HG02678 (cell line): ENCODE measurements at regions not wholly inside any gene's neighbourhood (a gene's known extent, or its start where the extent isn't known, plus 50 kb on each side); places are given as distances from the start of the nearest gene placed in this dataset.
"Not testable (repeated sequence)": the region's sequence is repeated elsewhere in the genome, so short reads cannot be mapped to it uniquely, and the experiment has no call there.

ENCODE experiments used
- ATAC-seq: cut with Tn5 transposase; IDR thresholded peaks from one replicate; pipeline ENCODE4 v1.9.1; 2021; ENCODE audit warnings: mild to moderate bottlenecking, moderate library complexity; ENCODE audit not compliant: unreplicated experiment

GRCh38 chr5:40453689-40454088, 226.0 kb upstream of the PTGER4 start:
- no peak for ATAC-seq

DNA sequence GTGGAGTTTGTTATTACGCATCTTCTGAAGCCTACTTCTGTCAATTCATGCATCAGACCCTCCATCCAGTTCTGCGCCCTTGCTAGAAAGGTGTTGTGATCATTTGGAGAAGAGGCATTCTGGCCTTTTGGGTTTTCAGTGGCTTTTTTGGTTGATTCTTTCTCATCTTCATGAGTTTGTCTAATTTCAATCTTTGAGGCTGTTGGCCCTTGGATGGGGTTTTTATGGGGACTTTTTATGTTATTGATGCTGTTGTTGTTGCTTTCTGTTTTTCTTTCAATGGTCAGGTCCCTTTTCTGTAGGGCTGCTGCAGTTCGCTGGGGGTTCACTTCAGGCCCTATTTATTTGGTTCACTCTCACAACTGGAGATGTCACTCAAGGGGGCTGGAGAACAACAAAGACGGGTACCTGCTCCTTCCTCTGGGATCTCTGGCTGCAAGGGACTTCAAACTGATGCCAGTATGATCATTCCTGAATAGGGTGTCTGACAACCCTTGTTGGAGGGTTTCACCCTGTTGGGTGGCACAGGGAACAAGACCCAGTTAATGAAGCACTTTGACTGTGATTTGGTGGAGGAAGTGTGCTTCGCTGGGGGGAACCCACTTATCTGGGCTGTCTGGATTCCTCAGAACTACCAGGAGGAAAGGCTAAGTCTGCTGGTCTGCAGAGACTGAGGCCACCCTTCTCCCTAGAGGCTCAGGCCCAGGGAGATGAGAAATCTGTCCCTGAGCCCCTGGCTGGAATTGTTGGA, 226.7 kb upstream of the PTGER4 start:
- no peak for ATAC-seq

- no peak for ATAC-seq
These were observed 232.3 kb upstream of the PTGER4 start for GRCh38 chr5:40447438-40447837.

DNA sequence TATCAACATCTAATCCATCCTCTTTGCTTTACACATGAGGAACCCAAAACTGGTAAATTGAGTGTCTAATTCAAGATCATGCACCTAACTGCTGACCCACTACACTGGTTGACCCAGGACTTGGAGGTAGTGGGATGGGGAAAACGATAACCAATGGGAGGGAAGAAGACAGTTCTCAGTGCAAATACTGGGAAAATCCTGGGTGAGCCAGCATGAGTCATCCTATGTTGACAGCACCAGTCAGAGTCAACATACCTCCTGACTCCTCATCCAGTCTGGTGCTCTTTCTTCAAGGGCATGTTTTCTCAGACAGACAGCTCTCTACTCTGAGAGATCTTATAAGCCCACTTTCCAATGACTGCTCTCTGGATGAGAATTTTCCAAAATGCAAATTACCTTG, 232.8 kb upstream of the PTGER4 start:
- no peak for ATAC-seq

DNA sequence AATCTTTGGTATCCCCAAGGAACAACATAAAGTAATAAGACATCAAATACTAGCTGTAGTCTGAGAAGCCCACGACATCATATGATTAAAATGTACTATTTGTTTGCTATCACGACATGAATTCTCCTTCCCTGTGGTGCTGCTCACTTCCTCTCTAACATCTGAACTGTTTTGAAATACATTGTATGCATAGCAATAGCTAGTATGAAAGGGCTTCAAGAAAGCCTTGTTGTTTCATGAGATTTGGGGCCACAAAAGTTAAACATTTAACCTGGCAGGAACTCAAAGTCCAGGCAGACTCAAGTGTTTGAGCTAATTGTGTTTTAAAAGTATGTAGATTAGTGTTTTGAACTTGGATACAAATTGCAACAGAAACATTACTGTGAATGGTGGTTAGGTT, 237.4 kb upstream of the PTGER4 start:
- peak; percentile 49 for ATAC-seq

- ATAC-seq: no peak
These were observed 238.0 kb upstream of the PTGER4 start for GRCh38 chr5:40441733-40442132.

GRCh38 chr5:40440746-40441145, 239.0 kb upstream of the PTGER4 start:
- no peak for ATAC-seq

- not testable (repeated sequence) for ATAC-seq
These were observed 240.6 kb upstream of the PTGER4 start for GRCh38 chr5:40439103-40439502.

- ATAC-seq: not testable (repeated sequence)
These were observed 241.1 kb upstream of the PTGER4 start for GRCh38 chr5:40438646-40439045.

DNA sequence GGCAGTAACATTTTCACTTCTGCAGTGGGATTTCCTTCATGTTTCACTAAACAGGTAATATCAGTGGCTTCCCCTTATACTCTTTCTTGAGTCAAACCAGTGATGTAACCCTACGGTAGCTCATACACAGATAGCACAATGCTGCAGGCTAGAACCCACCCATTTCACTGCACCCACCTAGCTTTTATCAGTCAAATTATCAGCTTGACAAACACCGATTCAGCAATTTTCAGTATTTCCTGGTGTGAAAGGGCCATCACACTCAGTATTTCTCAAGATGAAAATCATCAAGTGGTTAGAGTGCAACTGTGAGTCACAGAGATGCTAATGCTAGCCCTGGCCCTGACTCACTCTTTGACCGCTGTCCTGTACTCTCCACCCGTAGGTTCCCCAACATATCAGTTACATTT, 242.3 kb upstream of the PTGER4 start:
- ATAC-seq: peak; percentile 39

DNA sequence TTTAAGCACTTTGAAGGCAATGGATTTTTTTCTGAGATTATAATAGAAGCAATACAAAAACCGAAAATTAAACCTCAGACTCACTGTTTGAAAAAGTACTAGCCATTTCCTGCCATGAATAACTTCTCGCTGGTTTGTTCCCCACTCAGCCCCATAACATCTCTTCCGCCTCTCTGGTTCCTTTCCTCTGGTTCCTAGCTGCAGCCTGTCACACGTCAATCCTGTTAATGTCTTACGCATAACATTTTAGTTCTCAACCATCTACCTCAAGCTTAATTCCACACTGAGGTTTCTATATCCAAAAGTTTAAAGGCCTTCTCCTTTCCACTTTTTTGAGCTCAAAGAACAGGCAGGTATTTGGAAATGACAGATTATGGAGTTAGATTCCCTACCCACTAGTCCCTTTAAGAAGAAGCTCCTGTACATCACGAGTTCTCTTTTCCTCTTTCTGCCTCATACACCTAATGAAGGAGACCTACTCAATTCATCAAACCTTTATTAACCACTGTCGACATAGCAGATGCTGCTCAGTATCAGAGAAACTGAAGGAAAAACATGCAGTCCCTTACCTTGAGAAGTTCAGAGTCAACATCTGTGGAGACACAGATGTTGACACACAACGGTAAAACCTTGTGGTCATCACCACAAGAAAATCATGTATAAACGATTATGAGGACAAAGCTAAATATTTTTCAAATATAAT, 243.0 kb upstream of the PTGER4 start:
- ATAC-seq: peak; percentile 75

GRCh38 chr5:40435706-40436105, 244.0 kb upstream of the PTGER4 start:
- not testable (repeated sequence) for ATAC-seq

DNA sequence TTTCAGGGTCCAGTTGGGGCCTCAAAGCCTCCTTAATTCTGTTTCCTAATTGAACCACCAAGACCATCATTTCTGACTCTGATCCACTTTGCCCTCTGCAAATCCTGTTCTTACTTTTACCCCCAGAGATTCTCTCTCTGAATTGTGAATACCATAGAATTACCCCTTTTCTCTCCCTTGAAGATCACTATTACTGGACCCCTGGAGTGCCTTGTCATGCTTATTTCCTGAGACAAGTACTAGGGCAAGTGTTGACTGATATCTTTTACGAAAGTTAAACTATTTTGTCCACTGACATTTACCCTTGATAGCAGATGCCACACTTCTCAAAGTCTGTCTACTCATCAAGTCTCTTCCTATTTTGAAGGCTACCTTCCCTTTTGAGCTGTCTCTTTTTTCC, 246.9 kb upstream of the PTGER4 start:
- no peak for ATAC-seq

- ATAC-seq: no peak
These were observed 248.0 kb upstream of the PTGER4 start for GRCh38 chr5:40431734-40432133.

DNA sequence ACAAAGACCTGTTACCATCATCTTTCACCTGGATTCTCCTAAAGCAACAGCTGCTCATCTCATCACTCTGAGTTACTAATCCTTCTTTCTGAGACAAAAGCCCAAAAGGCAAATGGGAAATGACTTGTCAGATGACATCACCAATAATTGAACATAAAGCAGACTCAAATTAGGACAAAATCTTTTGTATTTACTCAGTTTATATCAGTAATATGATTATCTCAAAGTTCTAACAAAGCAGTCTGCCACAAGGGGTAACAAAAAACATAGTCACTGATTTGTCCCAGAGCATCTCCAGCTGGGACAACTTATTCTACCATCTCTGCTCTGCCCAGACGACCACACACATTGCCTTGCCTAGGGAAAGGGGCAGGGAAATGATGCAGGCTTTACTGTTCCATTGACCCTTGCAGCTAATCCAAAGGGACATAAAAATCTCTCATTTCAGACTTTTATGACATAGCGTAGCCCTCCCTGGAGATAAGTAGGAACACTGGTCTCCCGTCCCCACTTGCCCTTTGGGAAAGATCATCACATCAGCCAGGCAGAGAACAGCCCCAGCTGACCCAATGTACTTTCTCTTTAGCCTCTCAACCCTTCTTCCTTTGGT, 249.5 kb upstream of the PTGER4 start:
- ATAC-seq: no peak

DNA sequence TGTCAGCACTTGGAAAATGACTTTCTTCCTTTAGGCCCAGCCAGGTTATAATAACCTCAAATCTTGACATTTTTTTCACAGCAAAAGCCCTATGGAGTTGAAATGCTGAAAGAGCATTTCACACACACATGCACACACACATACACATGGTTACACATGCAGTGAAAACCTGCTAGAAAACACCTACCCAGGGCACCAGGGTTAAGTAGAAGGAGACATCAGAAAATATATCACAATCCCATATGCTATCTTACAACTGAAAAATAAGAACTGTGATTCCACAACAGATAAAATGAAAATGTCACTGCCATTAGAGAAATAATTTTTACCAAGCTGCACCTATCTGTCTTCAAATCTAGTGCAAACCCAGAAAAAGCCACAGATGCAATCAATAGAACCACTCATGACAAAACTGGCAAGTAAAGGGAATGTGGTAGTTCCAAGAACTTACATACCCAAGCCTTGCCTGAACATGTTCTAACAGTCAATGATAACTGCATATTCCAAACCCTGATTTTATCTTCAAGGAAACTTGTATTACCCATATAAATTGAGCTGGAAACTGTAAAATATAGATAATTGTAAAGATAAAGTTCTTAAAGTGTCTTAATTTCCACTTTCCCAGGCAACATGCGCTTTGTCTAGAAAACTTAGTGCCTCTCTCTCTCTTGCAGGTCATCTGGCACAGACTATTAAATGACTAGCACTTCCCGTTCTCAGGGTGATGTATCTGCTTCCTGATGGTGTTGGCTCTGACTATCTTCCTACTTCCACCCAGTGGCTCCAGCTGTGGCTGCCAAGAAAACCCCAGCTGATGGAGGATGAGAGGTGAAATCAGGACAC, 250.2 kb upstream of the PTGER4 start:
- no peak for ATAC-seq

- ATAC-seq: no peak
These were observed 250.9 kb upstream of the PTGER4 start for GRCh38 chr5:40428815-40429214.

GRCh38 chr5:40428126-40428525, 251.6 kb upstream of the PTGER4 start:
- no peak for ATAC-seq

DNA sequence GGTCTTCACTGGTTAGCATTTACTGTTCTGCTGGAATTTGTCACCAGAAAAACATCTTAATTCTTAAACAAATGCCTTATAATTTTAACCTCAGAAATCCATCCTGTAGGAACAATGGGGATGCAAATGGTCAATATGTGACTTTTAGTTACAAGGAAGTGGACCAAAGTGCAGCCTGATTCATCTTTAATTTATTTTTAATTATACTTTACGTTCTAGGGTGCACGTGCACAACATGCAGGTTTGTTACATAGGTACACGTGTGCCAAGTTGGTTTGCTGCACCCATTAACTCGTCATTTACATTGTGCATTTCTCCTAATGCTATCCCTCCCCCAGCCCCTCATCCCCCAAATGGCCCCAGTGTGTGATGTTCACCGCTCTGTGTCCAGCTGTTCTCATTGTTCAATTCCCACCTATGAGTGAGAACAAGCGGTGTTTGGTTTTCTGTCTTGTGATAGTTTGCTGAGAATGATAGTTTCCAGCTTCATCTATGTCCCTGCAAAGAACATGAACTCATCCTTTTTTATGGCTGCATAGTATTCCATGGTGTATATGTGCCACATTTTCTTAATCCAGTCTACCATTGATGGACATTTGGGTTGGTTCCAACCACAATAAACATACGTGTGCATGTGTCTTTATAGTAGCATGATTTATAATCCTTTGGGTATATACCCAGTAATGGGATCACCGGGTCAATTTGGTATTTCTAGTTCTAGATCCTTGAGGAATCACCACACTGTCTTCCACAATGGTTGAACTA, 262.5 kb upstream of the PTGER4 start:
- ATAC-seq: not testable (repeated sequence)

GRCh38 chr5:40416588-40416987, 263.1 kb upstream of the PTGER4 start:
- no peak for ATAC-seq
